Mesenchymal stem cell (in vitro differentiated cells and primary cell): ENCODE measurements at regions not wholly inside any gene's neighbourhood (a gene's known extent, or its start where the extent isn't known, plus 50 kb on each side); places are given as distances from the start of the nearest gene placed in this dataset.
A peak's percentile ranks its signal among the peaks of the same experiment; 100 is the strongest.

Experiments
- DNase-seq: peaks from one replicate; pipeline ENCODE4 v3.0.0-alpha.2; 2013
- H2AFZ ChIP-seq: one replicate; pipeline ENCODE4 v1.6.1; 2013; ENCODE audit warnings: low read depth, mild to moderate bottlenecking, control low read depth, inconsistent platforms, low read length, moderate library complexity
- H2AK5ac ChIP-seq: 2 replicates; pipeline ENCODE4 v1.6.1; 2013; ENCODE audit warnings: low read length, moderate library complexity, mild to moderate bottlenecking, inconsistent platforms; ENCODE audit not compliant: severe bottlenecking
- H2BK120ac ChIP-seq: one replicate; pipeline ENCODE4 v1.6.1; 2013; ENCODE audit warnings: low read depth, mild to moderate bottlenecking, inconsistent platforms, low read length, moderate library complexity
- H2BK12ac ChIP-seq, 2 experiments: one replicate each; pipeline ENCODE4 v1.6.1; 2013; ENCODE audit warnings: inconsistent platforms in 2 of 2, low read length in 2 of 2, mild to moderate bottlenecking in 2 of 2, moderate library complexity in 2 of 2, control low read depth in 1 of 2
- H2BK15ac ChIP-seq: one replicate; pipeline ENCODE4 v1.6.1; 2013; ENCODE audit warnings: mild to moderate bottlenecking, low read depth, inconsistent platforms; ENCODE audit not compliant: poor library complexity, severe bottlenecking
- H2BK5ac ChIP-seq: 2 replicates; pipeline ENCODE4 v1.6.1; 2013; ENCODE audit warnings: low read depth, mild to moderate bottlenecking, low read length, control low read depth, inconsistent platforms; ENCODE audit not compliant: poor library complexity, severe bottlenecking
- H3K14ac ChIP-seq, 2 experiments: one replicate each; pipeline ENCODE4 v1.6.1; 2013; ENCODE audit warnings: inconsistent platforms in 2 of 2, low read length in 2 of 2, control low read depth in 1 of 2, mild to moderate bottlenecking in 1 of 2, moderate library complexity in 1 of 2
- H3K18ac ChIP-seq, 2 experiments: one replicate each; pipeline ENCODE4 v1.6.1; 2013; ENCODE audit warnings: inconsistent platforms in 2 of 2, low read length in 2 of 2, control low read depth in 1 of 2, low read depth in 1 of 2, mild to moderate bottlenecking in 1 of 2
- H3K23ac ChIP-seq, 2 experiments: one replicate each; pipeline ENCODE4 v1.6.1; 2013; ENCODE audit warnings: inconsistent platforms in 2 of 2, low read length in 2 of 2, mild to moderate bottlenecking in 2 of 2, moderate library complexity in 2 of 2, control low read depth in 1 of 2
- H3K27ac ChIP-seq: 2 replicates; pipeline ENCODE4 v1.5.1; 2013; ENCODE audit warnings: mild to moderate bottlenecking, moderate library complexity, low read length, control low read depth, inconsistent platforms; ENCODE audit not compliant: poor library complexity, severe bottlenecking
- H3K27me3 ChIP-seq, 2 experiments: 2 replicates each; pipeline versions ENCODE4 v1.6.1 to v1.7.0; 2013; ENCODE audit warnings: low read length in 2 of 2, mild to moderate bottlenecking in 2 of 2, moderate library complexity in 2 of 2, control low read depth in 1 of 2, inconsistent platforms in 1 of 2; ENCODE audit not compliant: control insufficient read depth in 1 of 2, insufficient read depth in 1 of 2
- H3K36me3 ChIP-seq, 2 experiments: 2 replicates each; pipeline versions ENCODE4 v1.6.1 to v1.7.0; 2013; ENCODE audit warnings: low read length in 2 of 2, control low read depth in 1 of 2, inconsistent platforms in 1 of 2, low read depth in 1 of 2, mild to moderate bottlenecking in 1 of 2; ENCODE audit not compliant: insufficient read depth in 2 of 2, control insufficient read depth in 1 of 2
- H3K4ac ChIP-seq, 2 experiments: one replicate each; pipeline ENCODE4 v1.6.1; 2013; ENCODE audit warnings: inconsistent platforms in 2 of 2, low read length in 2 of 2, mild to moderate bottlenecking in 2 of 2, moderate library complexity in 2 of 2, control low read depth in 1 of 2, low read depth in 1 of 2
- H3K4me1 ChIP-seq: 2 replicates; pipeline ENCODE4 v1.6.1; 2013; ENCODE audit warnings: low read depth, low read length, control low read depth; ENCODE audit not compliant: control insufficient read depth, insufficient read depth
- H3K4me2 ChIP-seq: 2 replicates; pipeline ENCODE4 v1.6.1; 2013; ENCODE audit warnings: low read length, mild to moderate bottlenecking, inconsistent platforms; ENCODE audit not compliant: poor library complexity, severe bottlenecking
- H3K4me3 ChIP-seq, 2 experiments: 2 replicates each; pipeline versions ENCODE4 v1.5.1 to v1.7.0; 2013; ENCODE audit warnings: low read length in 2 of 2, mild to moderate bottlenecking in 2 of 2, control low read depth in 1 of 2, low read depth in 1 of 2; ENCODE audit not compliant: insufficient read depth in 1 of 2
- H3K79me1 ChIP-seq: replicated peaks from 2 replicates; pipeline ENCODE4 v1.6.1; 2013; ENCODE audit warnings: mild to moderate bottlenecking, control low read depth, low read length, inconsistent platforms; ENCODE audit not compliant: poor library complexity, severe bottlenecking
- H3K9ac ChIP-seq: 2 replicates; pipeline ENCODE4 v1.7.0; 2013; ENCODE audit warnings: mild to moderate bottlenecking, low read length, moderate library complexity
- H3K9me3 ChIP-seq: 2 replicates; pipeline ENCODE4 v1.7.0; 2013; ENCODE audit warnings: mild to moderate bottlenecking, low read length; ENCODE audit not compliant: control insufficient read depth
- H4K8ac ChIP-seq: one replicate; pipeline ENCODE4 v1.6.1; 2013; ENCODE audit warnings: inconsistent platforms, mild to moderate bottlenecking, low read length, moderate library complexity
- H4K91ac ChIP-seq: one replicate; pipeline ENCODE4 v1.6.1; 2013; ENCODE audit warnings: mild to moderate bottlenecking, low read length, inconsistent platforms
- WGBS: methylation state at CpG from one replicate; pipeline ENCODE4 v1.1.7; 2013; ENCODE audit warnings: mixed read lengths; 5-methylcytosine and 5-hydroxymethylcytosine counted together

DNA sequence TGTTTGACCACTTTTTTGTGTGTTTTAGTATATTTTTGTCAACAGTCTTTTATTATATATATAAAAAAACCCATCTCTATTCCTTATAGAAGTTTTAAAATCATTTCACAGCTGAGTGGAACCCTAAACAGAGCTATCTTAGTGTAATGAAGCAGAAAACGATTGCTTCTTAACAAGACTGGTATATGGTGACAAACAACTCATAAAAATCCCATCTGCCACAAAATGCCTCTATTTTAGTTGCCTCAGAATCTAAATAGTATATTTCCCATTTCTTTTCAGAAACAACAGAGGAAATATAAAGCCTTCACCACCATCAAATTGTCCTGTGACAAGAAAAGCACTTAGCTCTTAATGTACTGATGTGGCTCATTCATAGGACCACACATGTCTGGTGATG, 322.4 kb downstream of the ATP23 start:
- H3K18ac ChIP-seq, result no peak overlapping the region

GRCh38 chr12:58268069-58268468, 326.7 kb downstream of the ATP23 start:
- Histone ChIP-seq H3K23ac (no peak overlapping the region), H3K27ac (no peak overlapping the region), H2BK120ac (no peak overlapping the region), H3K14ac (no peak overlapping the region), H2BK5ac (no peak overlapping the region), H3K79me1 (no peaks in the 10 kb centered on the region), H3K36me3 (no peaks in the 10 kb centered on the region), H3K18ac (no peak overlapping the region), H3K27me3 (no peaks in the 10 kb centered on the region), H3K4me2 (no peak overlapping the region), H2BK12ac (no peak overlapping the region), H3K4ac (no peak overlapping the region), H4K8ac (no peak overlapping the region), H4K91ac (no peak overlapping the region), H3K4me3 (no peak overlapping the region), H3K9me3 (no peaks in the 10 kb centered on the region), H3K9ac (no peak overlapping the region), H2AFZ (no peak overlapping the region), H3K4me1 (no peaks in the 10 kb centered on the region), H2BK15ac (no peak overlapping the region), H2AK5ac (no peak overlapping the region)
- DNase-seq, result no peak

More for the DNA sequence above, 322.4 kb downstream of the ATP23 start:
- H3K9me3 ChIP-seq, result no peaks in the 10 kb centered on the region
- H3K23ac ChIP-seq, result no peak overlapping the region
- no peak overlapping the region for H3K4me3 ChIP-seq
- WGBS, result 89% methylated on average over 1 of the region's 1 CpG
- H2BK120ac ChIP-seq, result no peak overlapping the region
- no peaks in the 10 kb centered on the region for H3K36me3 ChIP-seq
- H3K9ac ChIP-seq, result no peak overlapping the region
- no peaks in the 10 kb centered on the region for H3K4me1 ChIP-seq
- no peaks in the 10 kb centered on the region for H3K79me1 ChIP-seq
- H3K14ac ChIP-seq, result no peak overlapping the region
- no peak overlapping the region for H2AFZ ChIP-seq
- DNase-seq, result no peak
- H2BK12ac ChIP-seq, result no peak overlapping the region
- H4K91ac ChIP-seq, result no peak overlapping the region
- no peak overlapping the region for H2AK5ac ChIP-seq
- H3K4ac ChIP-seq, result no peak overlapping the region
- H3K27ac ChIP-seq, result no peak overlapping the region
- no peaks in the 10 kb centered on the region for H3K27me3 ChIP-seq
- no peak overlapping the region for H3K4me2 ChIP-seq
- H2BK15ac ChIP-seq, result no peak overlapping the region
- no peak overlapping the region for H2BK5ac ChIP-seq
- H4K8ac ChIP-seq, result no peak overlapping the region

DNA sequence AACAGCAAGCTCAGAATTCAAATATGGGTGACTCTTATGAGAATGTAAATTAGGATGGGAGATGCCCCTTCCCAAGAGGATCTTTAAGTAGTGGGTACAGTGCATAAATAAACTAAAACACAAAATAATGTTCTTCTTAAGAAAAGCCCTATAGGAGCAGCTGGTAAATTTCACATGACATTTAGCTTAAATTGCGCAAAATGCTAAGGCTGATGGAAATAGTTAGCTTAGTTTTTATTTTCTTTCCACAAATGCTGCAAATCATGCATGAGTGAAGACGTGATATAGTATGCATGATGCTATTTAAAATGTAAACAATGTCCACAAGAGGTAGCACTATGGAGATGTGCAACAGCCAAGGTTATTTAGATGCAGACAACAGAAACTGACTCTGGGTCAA, 328.1 kb downstream of the ATP23 start:
- Histone ChIP-seq H2AFZ (no peak overlapping the region), H3K4me1 (no peaks in the 10 kb centered on the region), H2BK15ac (no peak overlapping the region), H2BK120ac (no peak overlapping the region), H3K4ac (no peak overlapping the region), H3K4me3 (no peak overlapping the region), H3K4me2 (no peak overlapping the region), H3K36me3 (no peaks in the 10 kb centered on the region), H3K79me1 (no peaks in the 10 kb centered on the region), H3K27me3 (no peaks in the 10 kb centered on the region), H2AK5ac (no peak overlapping the region), H4K8ac (no peak overlapping the region), H2BK12ac (no peak overlapping the region), H3K18ac (no peak overlapping the region), H3K9ac (no peak overlapping the region), H2BK5ac (no peak overlapping the region), H4K91ac (no peak overlapping the region), H3K27ac (no peak overlapping the region), H3K9me3 (no peaks in the 10 kb centered on the region), H3K14ac (no peak overlapping the region), H3K23ac (no peak overlapping the region)
- DNase-seq, result peak; percentile 32
- WGBS, result 62% methylated on average over 2 of the region's 2 CpGs

DNA sequence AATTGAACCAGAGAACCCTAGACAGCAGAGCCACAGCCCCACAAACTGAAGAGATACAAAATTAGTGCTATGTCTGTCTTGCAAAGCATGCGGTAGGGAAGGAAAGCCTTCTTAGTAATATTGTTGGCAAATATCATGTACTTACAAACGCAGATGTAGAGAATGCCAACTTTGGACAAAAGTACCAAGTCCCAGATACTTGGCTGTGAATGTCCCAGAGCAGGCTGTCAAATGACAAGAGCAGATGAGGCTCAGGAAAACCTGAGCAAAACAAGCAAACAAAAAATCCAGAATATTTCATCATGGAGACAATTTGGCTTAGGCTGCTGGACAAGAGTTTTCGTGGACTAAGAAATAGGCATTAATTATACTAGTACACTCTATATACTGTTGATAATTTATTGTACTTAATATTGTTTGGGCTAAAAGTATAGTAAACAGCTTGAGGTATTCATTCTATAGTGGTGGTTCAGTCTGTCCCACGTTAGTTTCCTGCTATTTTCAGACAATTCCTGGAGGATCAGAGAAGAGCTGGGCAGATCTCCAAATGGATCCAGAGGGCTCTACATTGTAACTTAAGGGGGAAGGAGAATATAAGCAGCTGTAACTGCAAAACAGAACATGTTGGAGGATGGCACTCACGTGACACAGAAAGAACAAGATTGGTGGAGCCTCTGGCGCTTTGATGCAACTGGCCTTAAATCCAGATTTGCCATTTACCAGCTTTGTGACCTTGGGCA, 329.8 kb downstream of the ATP23 start:
- no peak overlapping the region for H2BK5ac ChIP-seq
- H3K14ac ChIP-seq, result no peak overlapping the region
- no peak overlapping the region for H3K23ac ChIP-seq
- no peak overlapping the region for H3K4ac ChIP-seq
- H2BK12ac ChIP-seq, result no peak overlapping the region
- H3K4me1 ChIP-seq, result no peaks in the 10 kb centered on the region
- H2BK15ac ChIP-seq, result no peak overlapping the region
- H2AK5ac ChIP-seq, result no peak overlapping the region
- H3K36me3 ChIP-seq, result no peaks in the 10 kb centered on the region
- H3K18ac ChIP-seq, result no peak overlapping the region
- no peak for DNase-seq
- H2AFZ ChIP-seq, result no peak overlapping the region
- H4K8ac ChIP-seq, result no peak overlapping the region
- H3K27ac ChIP-seq, result no peak overlapping the region
- H3K9me3 ChIP-seq, result no peaks in the 10 kb centered on the region
- 90% methylated on average over 5 of the region's 6 CpGs for WGBS
- H2BK120ac ChIP-seq, result no peak overlapping the region
- H4K91ac ChIP-seq, result no peak overlapping the region
- no peak overlapping the region for H3K4me3 ChIP-seq
- H3K9ac ChIP-seq, result no peak overlapping the region
- H3K27me3 ChIP-seq, result no peaks in the 10 kb centered on the region
- no peaks in the 10 kb centered on the region for H3K79me1 ChIP-seq
- H3K4me2 ChIP-seq, result no peak overlapping the region
